Keratinocyte (primary cell): ENCODE measurements at regions not wholly inside any gene's neighbourhood (a gene's known extent, or its start where the extent isn't known, plus 50 kb on each side); places are given as distances from the start of the nearest gene placed in this dataset.

Experiments
- CTCF ChIP-seq, 3 experiments: IDR thresholded peaks in 1 of 3; conservative IDR thresholded peaks in 1 of 3; optimal IDR thresholded peaks in 1 of 3; 2 replicates in 2 of 3; 3 replicates in 1 of 3; pipeline versions ENCODE3 to v1.5.1; 2011; ENCODE audit warnings: low read length in 3 of 3, mild to moderate bottlenecking in 3 of 3, moderate library complexity in 2 of 3, control low read depth in 1 of 3, inconsistent platforms in 1 of 3; ENCODE audit not compliant: insufficient read depth in 2 of 3; ENCODE audit errors: extremely low read depth in 1 of 3
- EZH2 ChIP-seq: IDR thresholded peaks from one replicate; pipeline ENCODE4 v1.6.1; 2012; ENCODE audit warnings: inconsistent platforms, mild to moderate bottlenecking, low read length, moderate library complexity

- TF ChIP-seq CTCF (optimal IDR thresholded peaks at IDR 0.05 in 1 of 3, IDR thresholded peaks at IDR 0.05 in 1 of 3, conservative IDR thresholded peaks at IDR 0.05 in 1 of 3; ENCODE audit: extremely low read depth in 1 of 3, insufficient read depth in 2 of 3, low read length in 3 of 3) (no peak), EZH2 (no peak)
Observed at GRCh38 chr4:23213198-23213597, 520.5 kb downstream of the GBA3 start.
